ENCODE measurements at regions not wholly inside any gene's neighbourhood (a gene's known extent, or its start where the extent isn't known, plus 50 kb on each side); places are given as distances from the start of the nearest gene placed in this dataset.

DNA sequence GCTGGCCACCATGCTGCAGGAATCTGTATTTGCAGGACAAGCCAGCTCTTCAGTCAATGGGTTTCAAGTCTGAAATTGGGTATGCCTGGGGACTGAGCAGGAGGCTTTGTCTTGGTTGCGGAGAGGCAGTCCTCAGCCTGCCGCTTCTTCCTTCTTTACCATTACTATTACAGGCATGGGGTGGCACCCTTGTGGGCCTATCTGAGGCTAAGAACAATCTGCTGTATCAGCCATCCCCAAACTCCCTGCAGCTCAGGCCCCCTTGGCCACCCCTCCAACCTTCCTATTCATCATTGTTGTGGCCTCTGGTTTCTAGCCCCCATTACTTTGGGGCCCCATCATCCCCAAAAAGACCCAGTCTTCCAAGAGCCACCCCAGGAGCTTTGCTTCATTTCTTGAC, 289.2 kb upstream of the FOXQ1 start:
- TF ChIP-seq, protein P1, sequence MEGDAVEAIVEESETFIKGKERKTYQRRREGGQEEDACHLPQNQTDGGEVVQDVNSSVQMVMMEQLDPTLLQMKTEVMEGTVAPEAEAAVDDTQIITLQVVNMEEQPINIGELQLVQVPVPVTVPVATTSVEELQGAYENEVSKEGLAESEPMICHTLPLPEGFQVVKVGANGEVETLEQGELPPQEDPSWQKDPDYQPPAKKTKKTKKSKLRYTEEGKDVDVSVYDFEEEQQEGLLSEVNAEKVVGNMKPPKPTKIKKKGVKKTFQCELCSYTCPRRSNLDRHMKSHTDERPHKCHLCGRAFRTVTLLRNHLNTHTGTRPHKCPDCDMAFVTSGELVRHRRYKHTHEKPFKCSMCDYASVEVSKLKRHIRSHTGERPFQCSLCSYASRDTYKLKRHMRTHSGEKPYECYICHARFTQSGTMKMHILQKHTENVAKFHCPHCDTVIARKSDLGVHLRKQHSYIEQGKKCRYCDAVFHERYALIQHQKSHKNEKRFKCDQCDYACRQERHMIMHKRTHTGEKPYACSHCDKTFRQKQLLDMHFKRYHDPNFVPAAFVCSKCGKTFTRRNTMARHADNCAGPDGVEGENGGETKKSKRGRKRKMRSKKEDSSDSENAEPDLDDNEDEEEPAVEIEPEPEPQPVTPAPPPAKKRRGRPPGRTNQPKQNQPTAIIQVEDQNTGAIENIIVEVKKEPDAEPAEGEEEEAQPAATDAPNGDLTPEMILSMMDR (IDR thresholded peaks at IDR 0.05) = no peak
- no peak for TF ChIP-seq EZH2phosphoT487 (IDR thresholded peaks at IDR 0.05)
- TF ChIP-seq EZH2 (IDR thresholded peaks at IDR 0.05) = no peak
